UCSD-AML1 (cell line): ENCODE measurements at regions not wholly inside any gene's neighbourhood (a gene's known extent, or its start where the extent isn't known, plus 50 kb on each side); places are given as distances from the start of the nearest gene placed in this dataset.

Experiments used
- DNase-seq: peaks from one replicate; lab custom pipeline; 2025; ENCODE audit not compliant: unreplicated experiment; lab: John Stamatoyannopoulos, UW

GRCh38 chr11:69411257-69411924 is 70.1 kb upstream of the LINC01488 start:
- DNase-seq: no peak

DNA sequence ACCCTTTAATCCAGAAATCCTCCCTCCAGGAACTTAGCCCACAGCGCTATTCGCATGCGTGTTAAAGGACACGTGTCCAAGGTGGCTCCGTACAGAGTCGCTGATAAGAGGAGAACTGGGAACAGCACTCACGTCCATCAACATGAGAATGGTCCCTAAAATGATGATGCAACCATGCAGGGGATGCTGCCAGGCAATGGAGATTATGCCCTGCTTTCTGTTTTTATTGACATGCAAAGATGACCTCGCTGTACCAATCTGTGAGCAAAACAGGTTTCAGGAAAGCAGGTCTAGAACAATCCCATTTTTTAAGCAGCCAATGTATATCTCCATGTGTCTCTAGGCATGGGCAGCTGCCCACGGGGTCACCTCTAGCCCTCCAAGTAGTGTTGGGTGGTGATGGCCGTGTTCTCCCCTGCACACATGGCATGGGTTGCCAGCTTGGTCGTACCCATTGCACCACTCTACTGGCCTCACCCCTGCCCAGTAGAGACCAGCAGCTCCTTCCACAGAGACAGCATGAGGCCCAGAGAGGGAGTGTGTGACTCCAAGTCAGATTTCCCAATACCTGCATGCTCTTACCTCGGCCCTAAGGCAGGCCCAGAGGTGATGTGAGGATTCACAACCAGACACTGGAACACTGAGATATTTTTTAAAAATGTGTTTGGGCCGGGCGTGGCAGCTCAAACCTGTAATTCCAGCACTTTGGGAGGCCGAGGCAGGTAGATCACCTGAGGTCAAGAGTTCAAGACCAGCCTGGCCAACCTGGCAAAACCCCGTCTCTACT is 68.3 kb upstream of the LINC01488 start:
- DNase-seq: no peak

- DNase-seq: no peak
Observed at GRCh38 chr11:69413993-69414392, 67.5 kb upstream of the LINC01488 start.

DNA sequence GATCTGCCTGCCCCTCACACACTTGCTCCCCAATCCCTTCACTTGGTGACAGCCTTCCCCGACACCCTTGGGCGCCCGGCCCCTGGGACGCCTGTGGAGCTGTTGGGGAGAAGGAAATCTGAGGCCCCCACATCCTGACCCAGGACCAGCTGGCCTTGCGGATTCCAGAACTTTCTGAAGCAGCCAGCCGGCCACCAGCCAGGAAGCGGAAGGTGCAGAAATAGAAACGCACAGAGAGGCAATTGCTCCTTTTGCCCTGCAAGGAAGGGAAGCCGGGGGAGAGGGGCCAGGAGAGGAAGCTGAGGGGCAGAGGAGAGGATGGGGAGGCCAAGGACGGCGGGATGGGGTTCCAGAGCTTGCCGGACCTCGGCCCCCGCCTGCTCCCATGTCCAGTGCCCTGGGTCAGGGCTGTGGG is 66.7 kb upstream of the LINC01488 start:
- peak; percentile 74 for DNase-seq

- DNase-seq: no peak
Observed at GRCh38 chr11:69415411-69416142, 65.9 kb upstream of the LINC01488 start.

GRCh38 chr11:69416143-69416515 is 65.3 kb upstream of the LINC01488 start:
- DNase-seq: peak; percentile 86

GRCh38 chr11:69416762-69417698 is 64.4 kb upstream of the LINC01488 start:
- DNase-seq: no peak

DNA sequence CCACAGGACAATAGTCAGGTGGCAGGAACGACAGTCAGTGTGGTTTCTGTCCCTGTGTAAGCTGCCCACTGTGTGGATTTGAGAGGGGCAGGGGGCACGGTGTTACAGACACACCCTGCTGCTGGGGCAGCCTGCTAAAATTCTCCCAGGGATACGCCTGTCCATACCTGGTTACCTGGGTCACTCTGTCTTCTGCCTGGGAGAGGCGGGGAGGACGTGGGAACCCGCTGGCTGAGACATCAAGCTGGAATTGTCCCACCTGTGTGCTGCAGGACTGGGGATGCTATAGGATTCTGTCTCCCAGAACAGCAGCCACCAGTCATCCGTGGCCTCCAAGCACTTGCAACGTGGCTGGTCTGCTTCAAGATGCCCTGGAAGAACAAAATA is 63.8 kb upstream of the LINC01488 start:
- no peak for DNase-seq

DNA sequence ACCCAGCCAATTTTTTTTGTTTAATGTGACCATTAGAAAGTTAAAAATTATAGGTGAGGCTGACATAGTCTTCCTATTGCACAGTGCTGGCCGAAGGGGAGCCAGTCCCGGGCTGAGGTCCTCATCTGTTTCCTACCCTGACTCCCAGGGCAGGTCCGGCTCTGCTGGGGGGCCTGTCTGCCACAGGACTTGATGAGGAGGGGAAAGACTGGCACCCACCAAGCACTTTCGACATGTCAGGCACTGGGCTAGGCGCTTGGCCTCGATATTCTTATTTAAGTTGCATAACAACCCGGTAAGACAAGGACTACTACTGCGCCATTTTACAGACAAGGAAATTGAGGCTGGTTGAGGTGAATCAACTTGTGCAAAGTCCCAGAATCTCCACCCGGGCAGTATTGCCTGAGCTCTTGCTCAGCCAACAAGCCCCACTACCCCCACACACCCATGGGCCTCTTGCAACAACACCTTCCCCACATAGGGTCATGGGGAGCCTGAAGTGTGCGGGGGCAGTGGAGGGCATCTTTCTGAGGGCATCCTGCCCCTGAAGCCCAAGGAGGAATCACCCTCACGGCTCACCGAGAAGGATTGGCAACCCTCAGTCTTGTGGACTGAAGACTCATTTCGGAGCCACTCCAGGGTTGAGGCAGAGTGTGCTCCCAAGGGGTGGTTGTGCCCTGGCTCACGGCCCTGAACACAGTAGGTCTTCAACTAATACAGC is 62.7 kb upstream of the LINC01488 start:
- DNase-seq: no peak

DNA sequence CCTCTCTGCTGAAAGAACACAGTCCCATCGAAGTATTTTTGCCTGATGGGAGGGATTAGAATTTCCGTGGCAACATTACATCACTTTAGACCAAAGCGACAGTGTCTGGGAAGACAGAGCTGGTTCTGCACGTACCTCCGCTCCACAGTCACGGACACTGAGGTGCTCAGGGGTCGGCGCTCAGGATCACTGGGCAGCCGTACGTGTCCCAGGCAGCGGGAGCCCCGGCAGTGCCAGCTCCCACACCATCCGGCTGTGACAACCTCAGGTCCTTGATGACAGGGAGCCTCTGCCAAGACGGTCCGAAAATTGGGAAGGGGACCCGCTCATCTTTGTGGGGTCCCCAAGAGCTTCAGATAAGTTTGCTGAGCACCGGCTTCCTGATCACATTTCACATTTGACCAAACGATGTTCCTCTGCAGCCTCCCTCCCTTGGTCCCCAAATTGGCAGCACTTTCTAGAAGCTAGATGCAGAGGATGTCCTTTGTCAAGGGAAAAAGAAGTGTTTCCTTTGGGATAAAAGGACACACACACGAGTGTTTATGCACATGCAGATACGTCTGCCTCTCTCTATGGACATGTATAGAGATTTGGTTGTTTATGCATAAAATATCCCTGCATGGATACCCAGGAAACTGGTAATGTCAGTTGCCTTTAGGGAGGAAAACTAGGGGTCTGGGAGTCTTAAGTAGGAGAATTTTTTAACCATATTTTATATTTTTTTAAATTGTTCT is 61.6 kb upstream of the LINC01488 start:
- DNase-seq: no peak

- DNase-seq: no peak
Observed at GRCh38 chr11:69422645-69423044, 58.8 kb upstream of the LINC01488 start.

DNA sequence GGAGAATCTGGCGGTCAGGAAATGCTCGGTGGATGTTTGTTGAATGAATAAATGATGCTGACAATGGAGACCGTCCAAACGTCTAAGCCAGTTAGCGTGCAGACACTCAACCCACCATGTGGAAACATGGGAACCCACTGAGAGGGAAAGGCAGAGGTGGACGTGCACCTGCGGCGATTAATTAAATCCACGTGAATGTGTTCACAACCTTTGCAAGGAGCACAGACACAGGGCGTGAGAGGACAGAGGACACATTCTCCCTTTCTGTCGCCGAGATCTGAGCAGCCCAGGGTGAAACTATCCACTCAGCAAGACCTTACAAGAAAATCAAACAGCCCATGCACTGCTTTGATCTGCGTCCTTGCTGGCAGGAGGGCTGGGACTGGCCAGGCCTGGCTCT is 58.3 kb upstream of the LINC01488 start:
- no peak for DNase-seq

DNA sequence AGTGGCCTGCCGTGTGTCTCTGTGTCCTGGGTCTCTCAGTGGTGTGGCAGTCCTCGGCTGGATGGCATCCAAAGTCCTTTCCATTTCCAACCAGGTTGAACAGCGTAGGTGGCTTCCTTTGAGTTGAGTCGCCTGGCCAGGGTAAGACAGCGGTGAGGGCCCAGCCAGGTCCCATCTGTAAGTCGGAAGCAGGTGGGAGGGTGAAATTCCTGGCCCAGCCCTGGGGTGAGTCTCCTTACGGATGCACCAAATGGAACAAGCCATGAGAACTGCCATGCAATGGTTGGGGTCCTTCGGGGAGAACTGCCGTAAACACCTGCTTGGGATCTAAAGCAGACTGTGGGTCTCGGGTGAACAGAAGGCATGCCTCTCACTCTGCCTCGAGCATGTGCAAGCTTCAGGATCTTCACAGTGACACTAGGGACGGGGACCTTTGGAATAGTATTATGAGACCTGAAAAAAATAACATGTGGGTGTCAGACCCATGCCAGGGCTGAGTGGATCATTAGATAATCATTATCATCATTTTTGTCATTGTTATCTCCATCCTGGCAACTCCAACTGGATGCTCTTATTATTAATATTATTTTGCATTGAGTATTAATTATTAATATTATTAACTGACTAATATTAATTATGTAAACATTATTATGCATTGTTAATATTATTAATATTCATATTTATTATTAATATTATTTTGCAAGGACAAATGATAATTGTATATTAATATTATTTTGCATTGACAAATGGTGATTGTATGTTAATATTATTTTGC is 57.7 kb upstream of the LINC01488 start:
- no peak for DNase-seq

DNA sequence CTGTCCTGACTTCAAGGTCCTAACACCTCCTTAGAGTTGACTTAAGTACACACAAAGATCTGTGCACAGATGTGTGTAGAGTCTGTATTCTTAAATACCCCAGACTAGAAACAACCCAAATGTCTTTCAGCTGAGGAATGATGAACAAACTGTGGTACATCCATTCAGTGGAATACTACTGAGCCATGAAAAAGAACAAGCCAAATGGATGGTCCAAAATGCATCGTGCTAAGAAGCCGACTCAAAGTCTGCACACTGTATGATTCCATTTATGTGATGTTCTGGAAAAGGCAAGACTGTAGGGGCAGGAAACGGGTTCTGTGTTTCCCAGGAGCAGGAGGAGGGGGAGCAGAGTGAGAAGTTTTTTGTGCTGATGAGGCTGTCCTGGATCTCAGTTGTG is 56.7 kb upstream of the LINC01488 start:
- no peak for DNase-seq

GRCh38 chr11:69425444-69425843 is 56.0 kb upstream of the LINC01488 start:
- DNase-seq: no peak

DNA sequence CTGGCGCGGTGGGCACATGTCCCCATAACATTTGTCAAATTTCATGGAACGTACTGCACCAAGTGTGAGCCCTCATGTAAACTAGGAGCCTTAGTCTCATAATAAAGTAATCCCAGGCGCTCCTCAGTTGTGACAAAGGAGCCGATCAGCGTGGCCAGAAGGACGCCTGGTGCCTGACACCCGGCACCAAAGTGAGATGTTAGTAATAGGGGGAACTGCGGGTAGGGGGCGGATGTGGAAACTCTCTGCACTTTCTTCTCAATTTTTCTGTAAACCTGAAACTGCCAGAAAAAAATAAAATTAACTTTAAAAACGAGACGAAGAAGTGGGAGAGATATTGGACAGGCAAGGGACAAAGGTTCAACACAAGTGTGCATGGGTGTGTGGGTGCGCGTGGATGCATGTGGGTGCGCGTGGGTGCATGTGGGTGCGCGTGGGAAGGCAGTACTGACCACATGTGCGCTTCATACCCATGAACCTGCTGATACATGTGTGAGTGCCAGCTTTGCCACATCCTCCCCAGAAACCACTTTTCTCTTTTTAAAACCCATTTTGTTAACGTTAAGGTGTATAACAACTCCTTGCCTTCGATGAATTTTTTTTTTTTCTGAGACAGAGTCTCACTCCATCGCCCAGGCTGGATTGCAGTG is 55.4 kb upstream of the LINC01488 start:
- DNase-seq: no peak

- DNase-seq: no peak
Observed at GRCh38 chr11:69427337-69427736, 54.1 kb upstream of the LINC01488 start.
